HG02973 (cell line): ENCODE measurements at regions not wholly inside any gene's neighbourhood (a gene's known extent, or its start where the extent isn't known, plus 50 kb on each side); places are given as distances from the start of the nearest gene placed in this dataset.

ENCODE experiments used
- ATAC-seq: cut with Tn5 transposase; IDR thresholded peaks from one replicate; pipeline ENCODE4 v1.9.1; 2021; ENCODE audit warnings: moderate library complexity; ENCODE audit not compliant: unreplicated experiment

DNA sequence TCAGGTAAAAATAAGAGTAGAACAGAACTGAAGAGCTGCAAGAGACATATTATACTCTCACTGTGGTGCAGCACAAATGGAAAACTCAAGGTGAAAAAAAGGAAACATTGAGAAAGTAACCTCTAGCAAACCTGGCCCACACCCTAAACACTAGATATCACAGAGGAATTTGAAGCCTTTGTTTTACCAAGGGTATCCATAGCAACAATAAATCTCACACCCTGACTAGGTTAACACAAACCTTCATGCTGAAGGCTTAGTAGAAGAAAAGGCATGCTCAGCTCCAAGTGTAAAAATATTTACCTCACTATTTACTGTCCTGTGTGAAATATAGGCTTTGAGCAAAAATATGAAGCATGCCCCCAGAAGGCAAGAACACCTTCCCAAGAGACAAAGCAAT, 61.9 kb upstream of the TAB3 start:
- ATAC-seq: no peak

DNA sequence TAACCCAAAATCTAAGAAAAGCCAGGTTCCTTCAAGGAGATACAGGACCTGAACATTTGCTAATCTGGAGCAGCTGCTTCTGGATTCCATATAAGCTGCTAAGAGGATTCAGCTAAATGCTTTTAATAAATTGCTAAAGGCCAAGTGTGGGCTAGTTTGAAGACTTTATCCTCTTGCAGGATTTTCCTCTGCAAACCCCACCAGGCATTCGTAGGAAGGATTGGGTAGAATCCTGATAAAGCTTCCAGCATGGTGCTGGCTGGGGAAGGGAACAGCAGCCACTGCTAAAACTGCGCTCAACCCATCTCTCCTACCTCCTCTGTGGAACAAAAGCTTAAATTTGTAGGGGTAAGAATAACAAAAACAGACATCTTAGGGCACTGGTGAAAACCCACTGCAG, 61.3 kb upstream of the TAB3 start:
- ATAC-seq: no peak

DNA sequence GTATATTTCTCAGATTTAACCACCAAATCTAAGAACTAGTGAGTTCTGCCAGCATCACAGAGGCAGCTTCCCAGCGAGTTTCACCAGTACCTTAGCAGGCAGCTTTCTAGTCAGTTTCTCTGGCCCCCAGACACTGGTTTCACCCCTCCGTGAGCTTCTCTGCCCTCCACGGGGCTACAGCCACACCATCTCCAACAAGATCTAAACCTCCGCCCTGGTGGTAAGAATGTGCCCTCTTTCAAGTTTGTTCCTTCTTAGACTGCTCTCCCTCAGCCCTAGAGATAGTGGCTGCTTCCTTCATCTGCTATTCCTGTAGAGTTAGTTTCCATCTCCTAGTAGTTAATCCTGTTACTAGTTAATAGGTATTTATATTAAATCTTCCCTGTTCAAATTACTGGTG, 60.5 kb upstream of the TAB3 start:
- no peak for ATAC-seq

DNA sequence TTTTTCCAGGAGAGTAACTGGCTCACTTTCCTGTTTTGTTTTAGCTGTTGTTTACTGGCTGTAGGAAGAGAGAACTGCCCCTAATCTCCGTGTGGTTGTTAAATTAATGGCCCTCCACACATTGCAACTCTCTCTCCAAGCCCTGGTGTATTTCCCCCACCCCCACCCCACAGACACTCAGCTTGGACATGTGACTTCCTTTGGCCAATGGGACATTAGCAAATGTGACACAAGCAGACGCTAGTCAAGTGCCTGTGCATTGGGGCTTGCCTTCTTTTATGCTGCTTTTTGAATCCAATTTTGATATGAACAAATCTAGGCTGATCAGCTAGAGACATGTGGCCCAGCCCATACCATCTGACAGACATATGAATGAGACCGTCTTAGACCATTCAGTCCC, 59.6 kb upstream of the TAB3 start:
- no peak for ATAC-seq

DNA sequence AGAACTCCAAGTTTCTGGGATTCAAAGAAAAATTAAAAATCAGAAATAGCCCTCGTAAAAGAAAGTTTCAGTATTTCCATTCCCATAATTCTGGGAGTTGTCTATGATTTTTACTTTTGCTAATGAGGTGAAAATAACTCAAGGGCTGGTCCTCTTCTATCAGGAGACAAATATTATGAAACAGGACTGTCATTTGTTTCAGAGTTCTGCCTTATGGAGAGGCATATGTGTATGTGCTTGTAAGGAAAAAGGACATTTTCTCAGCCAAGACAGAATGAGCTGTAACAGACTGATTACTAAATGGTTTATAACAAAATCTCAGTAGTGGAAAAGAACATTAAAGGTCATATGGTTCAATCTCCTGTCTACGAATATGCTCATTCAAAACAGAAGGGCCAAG, 59.0 kb upstream of the TAB3 start:
- no peak for ATAC-seq

DNA sequence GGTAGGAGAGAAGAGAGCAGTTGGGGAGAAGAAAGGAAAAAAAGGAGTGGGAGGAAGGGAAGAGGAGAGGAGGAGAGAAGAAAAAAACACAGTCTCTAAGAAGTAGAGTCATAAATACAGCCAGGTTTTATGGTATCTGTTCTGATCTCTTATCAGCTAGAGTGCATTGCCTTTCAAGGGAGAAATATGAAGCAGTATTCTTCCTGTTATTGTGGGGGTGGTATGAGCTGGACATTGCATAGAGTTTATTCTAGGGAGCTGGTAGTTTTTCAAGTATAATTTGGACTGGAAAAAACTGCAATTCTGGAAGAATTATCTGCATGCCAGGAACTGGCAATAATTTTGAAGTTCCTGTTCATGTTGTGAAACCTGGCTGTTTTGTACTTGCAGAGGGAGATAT, 54.9 kb upstream of the TAB3 start:
- no peak for ATAC-seq

DNA sequence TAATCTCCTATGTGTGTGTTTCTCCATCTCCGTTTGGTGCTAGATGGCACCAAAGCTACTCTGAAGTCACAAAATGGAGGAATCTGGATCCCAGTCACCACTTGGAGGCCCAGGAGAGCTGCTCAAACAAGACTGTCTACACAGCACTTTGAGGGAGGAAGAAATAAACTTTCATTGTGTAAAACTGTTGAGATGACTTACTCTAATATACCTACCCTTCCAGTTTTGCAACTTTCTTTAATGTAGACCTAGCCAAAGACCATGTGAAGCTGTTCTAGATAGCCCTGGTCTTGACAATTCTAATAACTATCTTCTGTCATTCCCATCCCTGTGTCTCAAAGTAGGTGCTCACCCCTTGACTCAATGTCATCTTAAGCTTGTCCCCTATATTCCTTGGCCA, 52.8 kb upstream of the TAB3 start:
- no peak for ATAC-seq

DNA sequence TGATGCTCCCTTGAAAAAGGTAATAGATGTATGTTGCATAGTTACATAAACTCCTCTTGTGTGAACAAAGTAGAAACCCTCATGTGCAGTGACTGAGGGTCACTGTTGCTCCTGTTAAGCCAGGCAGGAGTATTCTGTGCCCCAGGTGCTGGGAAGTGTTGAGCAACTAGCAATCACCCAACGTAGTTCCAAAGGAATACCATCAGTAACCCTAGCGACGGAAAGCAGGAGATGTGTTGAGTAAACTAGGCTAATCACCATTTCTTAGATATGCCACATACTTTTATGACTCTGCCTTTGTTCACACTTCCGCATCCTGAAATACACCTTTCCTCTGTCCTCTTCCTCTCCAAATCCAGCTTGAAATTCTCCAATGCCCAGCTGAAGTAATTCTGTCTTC, 50.9 kb upstream of the TAB3 start:
- no peak for ATAC-seq
